ENCODE measurements at regions not wholly inside any gene's neighbourhood (a gene's known extent, or its start where the extent isn't known, plus 50 kb on each side); places are given as distances from the start of the nearest gene placed in this dataset.

GRCh38 chr11:79956061-79956460, 515.2 kb upstream of the TENM4 start:
- Histone ChIP-seq H3K9me3 (replicated peaks in 1 of 3) (no peaks in the 10 kb centered on the region), H3K4me1 (replicated peaks in 1 of 2) (no peaks in the 10 kb centered on the region), H3K4me3 (no peak overlapping the region), H3K36me3 (replicated peaks in 1 of 2) (no peaks in the 10 kb centered on the region), H3K27me3 (no peaks in the 10 kb centered on the region), H3K27ac (no peak overlapping the region)
- whole genome bisulfite sequencing, 4 donors, result 86 to 91% (median 89%) methylated on average over 4 of the region's 4 CpGs
- no peak for DNase-seq
- intact Hi-C loops (cut with DNase I), result no loop called here
- TF ChIP-seq POLR2A (IDR thresholded peaks at IDR 0.05), result no peak
- no peak for TF ChIP-seq CTCF (IDR thresholded peaks at IDR 0.05)

GRCh38 chr11:79953629-79954028, 512.8 kb upstream of the TENM4 start:
- Histone ChIP-seq H3K9me3 (replicated peaks in 1 of 3) (no peaks in the 10 kb centered on the region), H3K4me3 (no peak overlapping the region), H3K27me3 (no peaks in the 10 kb centered on the region), H3K36me3 (replicated peaks in 1 of 2) (no peaks in the 10 kb centered on the region), H3K27ac (no peak overlapping the region), H3K4me1 (replicated peaks in 1 of 2) (no peaks in the 10 kb centered on the region)
- no peak for DNase-seq
- 79 to 94% (median 82%) methylated on average over 1 of the region's 1 CpG for WGBS, 4 donors
- TF ChIP-seq POLR2A (IDR thresholded peaks at IDR 0.05) (no peak), CTCF (IDR thresholded peaks at IDR 0.05) (no peak)
- intact Hi-C loops (cut with DNase I), result no loop called here

- H3K27ac ChIP-seq, result no peak overlapping the region
- DNase-seq, result no peak
- 84 to 88% (median 87%) methylated on average over 4 of the region's 4 CpGs for WGBS, 4 donors
- no peaks in the 10 kb centered on the region for H3K36me3 ChIP-seq (replicated peaks in 1 of 2)
- H3K27me3 ChIP-seq, result no peaks in the 10 kb centered on the region
- H3K4me1 ChIP-seq (replicated peaks in 1 of 2), result no peaks in the 10 kb centered on the region
- intact Hi-C loops (cut with DNase I), result no loop called here
- H3K4me3 ChIP-seq, result no peak overlapping the region
- TF ChIP-seq CTCF (IDR thresholded peaks at IDR 0.05), result no peak
- no peak for TF ChIP-seq POLR2A (IDR thresholded peaks at IDR 0.05)
- H3K9me3 ChIP-seq (replicated peaks in 1 of 3), result no peaks in the 10 kb centered on the region
Measured at GRCh38 chr11:79950741-79951140, 509.9 kb upstream of the TENM4 start.

GRCh38 chr11:79950172-79950571, 509.3 kb upstream of the TENM4 start:
- no peak overlapping the region for H3K4me3 ChIP-seq
- DNase-seq, result no peak
- H3K9me3 ChIP-seq (replicated peaks in 1 of 3), result no peaks in the 10 kb centered on the region
- intact Hi-C loops (cut with DNase I), result no loop called here
- H3K4me1 ChIP-seq (replicated peaks in 1 of 2), result no peaks in the 10 kb centered on the region
- WGBS, 4 donors, result 66 to 97% (median 76%) methylated on average over 4 of the region's 4 CpGs
- H3K36me3 ChIP-seq (replicated peaks in 1 of 2), result no peaks in the 10 kb centered on the region
- TF ChIP-seq POLR2A (IDR thresholded peaks at IDR 0.05) (no peak), CTCF (IDR thresholded peaks at IDR 0.05) (no peak)
- H3K27me3 ChIP-seq, result no peaks in the 10 kb centered on the region
- H3K27ac ChIP-seq, result no peak overlapping the region

Measured in adrenal gland (tissue), 9 donors.